GM21723 (cell line): ENCODE measurements at regions not wholly inside any gene's neighbourhood (a gene's known extent, or its start where the extent isn't known, plus 50 kb on each side); places are given as distances from the start of the nearest gene placed in this dataset.

Experiments
- ATAC-seq: cut with Tn5 transposase; IDR thresholded peaks from one replicate; pipeline ENCODE4 v1.9.1; 2021; ENCODE audit warnings: mild to moderate bottlenecking, moderate library complexity; ENCODE audit not compliant: unreplicated experiment

DNA sequence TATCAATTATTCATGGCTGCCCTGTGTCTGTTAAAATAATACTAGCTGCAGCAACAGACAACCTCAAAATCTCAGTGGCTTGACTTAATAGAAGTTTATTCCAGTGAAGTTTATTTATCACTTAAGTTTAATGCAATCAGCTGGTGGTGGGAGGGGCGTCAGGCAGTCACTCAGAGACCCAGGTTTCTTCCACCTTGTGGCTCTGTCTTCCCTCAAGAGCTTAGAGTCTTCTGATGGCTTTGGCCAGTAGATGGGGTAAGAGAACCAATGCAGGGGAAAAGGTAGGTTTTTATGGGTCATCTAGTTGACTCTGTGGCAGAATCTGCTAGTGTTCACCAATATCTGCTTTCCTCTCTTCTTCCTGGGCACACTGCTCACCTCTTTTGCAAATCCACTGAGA is 668.9 kb downstream of the AACS start:
- ATAC-seq: no peak

DNA sequence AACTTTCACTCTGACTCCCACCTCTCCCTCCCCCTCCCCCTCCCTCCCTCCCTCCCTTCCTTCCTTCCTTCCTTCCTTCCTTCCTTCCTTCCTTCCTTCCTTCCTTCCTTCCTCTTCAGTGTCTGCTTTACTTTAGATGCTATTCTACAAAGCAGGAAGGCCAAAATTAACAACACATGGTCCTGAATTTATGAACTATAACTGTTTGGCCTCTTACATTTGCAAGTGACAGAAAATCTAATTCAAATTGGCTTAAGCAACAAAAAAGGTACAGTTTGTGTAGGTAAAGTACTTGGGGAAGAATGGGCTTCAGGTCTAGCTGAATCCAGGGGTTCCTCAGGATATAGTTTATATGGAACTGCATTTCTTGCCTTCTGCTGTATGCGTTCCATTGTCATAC is 673.0 kb downstream of the AACS start:
- no peak for ATAC-seq

DNA sequence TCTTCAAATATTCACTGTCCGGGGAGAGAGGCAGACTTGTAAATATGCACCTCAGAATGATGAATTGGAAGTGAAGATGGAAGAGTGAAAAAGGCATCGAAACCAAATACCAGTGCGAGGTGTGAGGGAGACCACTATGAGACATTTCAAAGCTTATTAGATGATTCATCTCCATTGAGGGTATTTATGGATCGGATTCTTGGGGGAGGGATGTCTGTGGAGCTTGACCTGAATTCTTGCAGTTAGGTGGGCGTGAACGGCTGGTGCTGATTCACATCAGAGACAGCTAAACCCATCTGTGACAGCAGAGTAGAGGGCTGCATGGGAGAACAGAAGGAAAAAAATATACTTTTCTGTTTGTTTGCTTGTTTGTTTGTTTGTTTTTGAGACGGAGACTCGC is 677.2 kb downstream of the AACS start:
- no peak for ATAC-seq

DNA sequence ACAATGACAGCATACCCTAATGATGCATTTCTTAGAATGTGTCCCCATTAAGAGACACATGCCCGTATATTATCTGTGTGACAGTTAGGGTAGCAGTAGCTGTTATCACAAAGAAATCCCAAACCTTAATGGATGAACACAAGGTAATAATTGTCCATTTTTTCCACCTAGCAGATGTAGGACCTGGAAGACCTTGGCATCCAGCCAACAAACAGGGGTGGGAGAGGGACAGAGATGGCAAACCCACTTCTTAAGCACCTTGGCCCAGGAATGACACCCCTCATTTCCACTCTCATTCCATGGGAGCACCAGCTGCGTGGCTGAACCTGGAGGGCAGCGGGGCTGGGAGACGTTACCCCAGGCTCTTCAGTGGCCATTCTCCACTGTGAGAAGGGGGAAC is 679.0 kb downstream of the AACS start:
- ATAC-seq: no peak

DNA sequence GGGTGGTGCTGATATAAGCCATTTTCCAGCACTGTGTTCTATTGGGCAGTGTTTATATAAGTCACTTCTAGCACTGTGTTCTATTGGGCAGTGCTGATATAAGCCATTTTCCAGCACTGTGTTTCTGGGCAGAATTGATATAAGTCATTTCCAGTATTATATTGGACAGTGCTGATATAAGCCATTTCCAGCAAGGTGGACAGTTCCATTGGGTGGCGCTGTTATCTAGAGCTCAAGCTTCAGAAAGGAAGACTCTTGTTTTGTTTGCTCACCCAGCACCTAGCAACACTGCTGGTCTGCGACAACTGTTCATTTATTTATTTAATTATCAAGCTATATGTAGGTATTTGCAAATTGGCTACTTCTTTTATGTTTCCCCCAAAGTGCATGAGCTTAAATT is 690.3 kb downstream of the AACS start:
- ATAC-seq: no peak

DNA sequence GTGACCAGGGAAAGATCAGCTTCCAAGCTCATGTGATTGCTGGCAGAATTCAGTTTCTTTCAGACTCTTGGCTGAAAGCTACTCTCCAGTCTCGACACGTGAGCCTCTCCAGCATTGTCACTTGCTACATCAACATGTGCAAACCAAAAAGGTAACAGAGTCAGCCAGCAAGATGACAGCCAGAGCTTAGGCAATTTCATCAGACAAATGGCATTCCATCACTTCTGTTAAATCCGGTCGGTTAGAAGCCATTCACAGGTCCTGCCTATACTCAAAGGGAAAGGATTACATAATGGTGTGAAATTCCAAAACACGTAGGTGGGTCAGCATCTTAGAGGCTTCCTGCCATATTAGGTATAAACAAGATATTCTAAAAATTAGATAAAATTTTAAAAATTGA is 700.9 kb downstream of the AACS start:
- no peak for ATAC-seq

DNA sequence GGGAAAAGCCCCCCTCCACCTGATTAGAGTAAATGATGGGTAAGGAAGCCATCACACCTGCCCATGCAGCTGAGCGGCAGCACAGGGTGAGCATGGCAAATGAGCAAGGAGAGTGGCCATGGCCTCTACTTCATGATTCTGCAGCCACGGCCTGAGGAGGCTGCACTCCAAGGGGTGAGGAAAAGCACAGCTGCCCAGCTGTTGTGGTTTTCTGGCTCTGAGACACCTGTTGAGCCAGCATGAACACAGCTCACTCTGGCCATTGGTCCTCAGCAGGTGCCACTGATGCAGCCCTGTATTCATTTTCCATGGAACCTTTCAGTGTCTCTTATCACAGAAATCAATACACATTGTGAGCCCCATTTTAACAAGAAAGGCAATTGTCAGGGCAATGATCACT is 707.2 kb downstream of the AACS start:
- ATAC-seq: no peak

DNA sequence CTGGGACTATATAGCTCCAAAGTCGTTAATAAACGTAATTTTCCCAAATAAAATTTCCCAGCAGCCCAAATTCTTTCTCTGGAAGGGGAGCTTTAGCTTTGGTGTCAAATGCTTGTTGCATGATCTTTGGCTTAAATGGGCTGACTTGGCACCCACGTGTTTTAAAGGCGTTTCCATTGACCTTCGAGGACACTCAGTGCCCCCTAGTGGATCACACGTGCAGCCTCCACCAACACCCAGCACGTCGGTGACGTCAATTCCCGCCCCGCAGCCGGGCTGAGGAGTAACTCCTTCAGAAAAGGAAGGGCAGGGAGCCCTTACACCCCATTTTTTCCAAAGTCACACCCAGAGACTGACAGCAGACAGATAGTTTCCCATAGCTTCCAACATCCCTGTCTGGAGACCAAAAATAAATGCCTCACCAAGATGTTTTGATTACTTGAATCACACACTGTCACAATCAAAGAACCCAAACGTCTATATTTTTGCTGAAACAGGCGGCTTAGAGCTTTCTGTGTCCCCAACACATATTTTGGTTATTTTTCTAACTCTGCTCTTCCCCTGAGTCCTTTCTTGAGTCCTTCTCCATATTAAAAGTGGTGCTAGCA is 707.9 kb downstream of the AACS start:
- no peak for ATAC-seq

DNA sequence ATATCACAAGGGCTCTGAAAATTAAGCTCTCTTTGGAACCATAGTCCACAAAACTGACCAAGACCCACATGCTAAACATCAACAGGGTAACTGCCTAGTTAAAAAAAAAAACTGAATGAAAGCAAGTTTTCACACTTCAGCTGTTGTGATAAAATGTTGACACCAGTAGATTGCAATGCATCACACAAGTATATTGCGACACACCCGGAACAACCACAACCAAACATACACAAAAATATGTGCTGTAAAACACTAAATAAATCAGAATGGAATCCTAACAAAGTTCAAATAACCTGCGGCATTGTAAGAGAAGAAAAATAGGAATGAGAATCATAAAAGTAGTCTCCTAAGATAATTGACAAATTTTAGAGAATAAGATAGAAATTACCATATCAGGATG is 710.3 kb downstream of the AACS start:
- ATAC-seq: no peak

DNA sequence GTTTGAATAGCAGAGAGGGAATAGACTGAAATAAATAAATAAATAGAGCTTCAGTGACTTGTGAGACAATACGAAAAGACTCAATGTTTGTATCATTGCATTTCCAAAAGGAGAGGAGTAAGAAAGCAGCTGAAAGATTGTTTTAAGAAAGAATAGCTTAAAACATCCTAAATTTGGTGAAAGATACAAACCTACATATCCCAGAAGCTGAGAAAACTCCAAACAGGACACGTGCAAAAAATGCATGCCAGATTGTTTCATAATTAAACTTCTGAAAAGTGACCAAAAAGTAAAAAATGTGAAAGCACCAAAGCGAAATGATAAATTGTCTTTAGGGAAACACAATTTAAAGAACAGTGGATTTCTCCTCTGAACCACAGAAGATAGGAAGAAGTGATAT is 711.0 kb downstream of the AACS start:
- no peak for ATAC-seq

DNA sequence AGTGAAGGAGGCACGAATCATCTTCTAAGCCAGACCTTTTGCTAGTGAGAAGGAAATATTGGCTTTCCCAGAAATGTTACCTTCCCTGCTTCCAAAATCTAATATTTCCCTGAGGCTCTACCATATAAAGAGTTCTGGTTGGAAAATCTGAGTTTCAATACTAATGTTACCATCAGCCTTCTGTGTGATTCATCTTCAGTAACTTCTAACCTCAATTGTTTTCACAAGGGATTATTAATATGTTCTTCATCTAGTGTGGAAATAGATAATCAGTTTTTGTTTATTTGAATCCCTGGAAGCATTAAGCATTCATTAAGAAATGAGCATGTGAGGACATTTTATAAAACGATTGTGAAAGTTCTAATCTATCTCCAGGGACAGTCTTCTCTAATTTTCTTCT is 720.9 kb downstream of the AACS start:
- ATAC-seq: no peak

DNA sequence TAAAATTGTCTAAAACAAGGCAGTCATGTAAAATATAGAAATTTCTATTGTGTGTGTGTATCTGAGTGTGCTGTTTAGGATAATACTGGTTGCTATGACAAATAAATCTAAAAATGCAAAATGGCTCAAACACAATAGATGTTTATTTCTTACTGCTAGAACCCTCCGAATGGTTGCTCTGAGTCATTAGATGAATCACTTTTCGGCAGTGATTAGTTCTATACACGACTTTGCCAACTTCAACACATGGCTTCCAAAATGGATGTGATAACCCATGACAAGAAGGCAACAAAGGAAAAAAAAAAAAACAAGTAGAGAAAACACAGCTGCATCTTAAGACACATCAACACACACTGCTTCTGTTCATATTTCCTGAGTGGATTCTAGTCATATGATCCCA is 729.2 kb downstream of the AACS start:
- ATAC-seq: no peak

DNA sequence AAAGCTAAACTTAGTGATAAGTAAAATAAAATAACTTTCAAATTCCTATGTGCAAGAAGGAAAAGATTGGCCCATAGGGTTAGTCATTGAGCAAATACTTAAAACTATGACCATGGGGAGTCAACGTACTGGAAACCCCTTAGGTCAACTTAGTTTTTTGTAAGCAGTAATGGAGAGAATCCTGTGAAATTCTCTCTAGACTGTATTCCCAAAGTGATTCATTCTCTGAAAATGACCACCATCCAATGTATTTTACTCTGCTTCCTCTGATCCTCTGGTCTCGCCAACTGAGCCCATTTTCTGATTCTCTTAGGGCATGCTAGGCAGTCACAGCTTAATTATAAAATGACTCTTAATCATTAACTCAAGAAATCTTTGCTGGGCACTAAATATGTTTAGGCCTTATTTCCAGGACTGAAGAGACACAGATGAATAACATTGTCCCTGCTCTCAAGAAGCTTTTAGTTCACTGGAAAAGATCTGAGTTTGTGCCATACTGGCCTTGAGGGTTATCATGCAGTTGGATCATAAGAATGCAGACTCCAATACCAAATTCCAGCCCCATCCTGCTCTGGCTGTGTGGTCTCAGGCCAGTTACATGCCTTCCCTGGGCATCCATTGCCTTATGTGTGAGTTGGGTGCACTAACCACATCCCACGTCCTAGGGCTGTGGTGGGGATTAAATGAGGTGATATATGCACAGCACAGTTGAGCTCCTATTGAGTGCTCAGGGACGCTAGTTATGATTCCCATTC is 732.4 kb downstream of the AACS start:
- no peak for ATAC-seq

DNA sequence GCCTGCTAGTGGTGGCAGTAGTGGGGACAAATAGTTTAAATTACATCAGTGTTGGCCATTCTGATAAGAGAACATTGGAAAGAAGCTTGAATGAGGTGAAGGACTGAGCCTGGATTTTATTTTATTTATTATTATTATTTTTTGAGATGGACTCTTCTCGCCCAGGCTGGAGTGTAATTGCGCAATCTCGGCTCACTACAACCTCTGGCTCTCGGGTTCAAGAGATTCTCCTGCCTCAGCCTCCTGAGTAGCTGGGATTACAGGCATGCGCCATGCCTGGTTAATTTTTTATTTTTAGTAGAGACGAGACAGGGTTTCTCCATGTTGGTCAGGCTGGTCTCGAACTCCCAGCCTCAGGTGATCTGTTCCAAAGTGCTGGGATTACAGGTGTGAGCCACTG is 739.4 kb downstream of the AACS start:
- ATAC-seq: no peak

DNA sequence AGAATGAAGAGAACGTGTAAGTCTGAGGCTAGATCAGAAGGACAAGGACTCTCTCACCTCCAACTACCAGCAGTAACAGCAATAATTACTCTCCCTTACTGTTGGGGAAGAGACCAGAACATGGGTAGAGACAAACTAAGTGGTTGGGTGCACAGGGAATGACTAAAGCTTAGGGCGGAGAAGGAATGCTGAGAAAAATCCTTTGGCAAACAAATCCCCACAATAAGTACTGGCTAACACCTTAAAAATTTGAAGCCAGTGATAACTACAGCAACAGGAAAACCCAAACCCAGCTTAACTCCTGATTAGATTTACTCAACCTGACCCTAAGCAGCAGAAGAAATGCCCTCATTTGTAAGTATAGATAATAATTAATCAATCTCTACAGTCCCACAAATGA is 759.0 kb downstream of the AACS start:
- ATAC-seq: no peak

DNA sequence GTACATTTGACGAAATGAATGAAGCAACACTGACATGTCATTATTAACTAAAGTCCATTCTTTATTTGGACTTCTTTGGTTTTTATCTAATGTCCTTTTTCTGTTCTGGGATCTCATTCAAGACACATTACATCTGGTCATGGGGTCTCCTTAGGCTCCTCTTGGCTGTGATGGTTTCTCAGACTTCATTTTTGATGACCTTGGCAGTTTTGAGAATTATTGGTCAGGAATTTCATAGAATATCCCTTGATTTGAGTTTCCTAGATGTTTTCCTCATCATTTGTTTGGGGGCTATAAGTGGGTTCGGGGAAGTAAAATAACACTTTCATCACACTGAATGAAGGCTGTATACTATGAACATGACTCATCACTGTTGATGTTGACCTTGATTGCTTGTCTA is 770.6 kb downstream of the AACS start:
- no peak for ATAC-seq

DNA sequence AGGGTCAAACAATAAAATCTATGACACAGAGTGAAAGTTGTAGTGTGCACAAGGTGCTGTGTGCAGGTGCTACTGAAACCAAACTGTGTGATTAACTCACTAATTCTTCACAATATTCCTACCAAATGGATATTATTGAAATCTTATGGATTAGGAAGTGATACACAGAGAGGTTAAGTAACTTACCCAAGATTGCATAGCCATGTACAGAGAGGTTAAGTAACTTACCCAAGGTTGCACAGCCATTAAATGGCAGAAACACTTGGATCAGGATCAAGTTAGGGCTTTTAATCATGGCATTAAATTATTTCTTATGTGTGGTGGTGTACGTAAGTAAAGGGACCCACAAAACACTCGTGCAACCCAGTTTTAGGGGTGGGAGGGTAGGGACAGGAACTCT is 771.4 kb downstream of the AACS start:
- no peak for ATAC-seq

DNA sequence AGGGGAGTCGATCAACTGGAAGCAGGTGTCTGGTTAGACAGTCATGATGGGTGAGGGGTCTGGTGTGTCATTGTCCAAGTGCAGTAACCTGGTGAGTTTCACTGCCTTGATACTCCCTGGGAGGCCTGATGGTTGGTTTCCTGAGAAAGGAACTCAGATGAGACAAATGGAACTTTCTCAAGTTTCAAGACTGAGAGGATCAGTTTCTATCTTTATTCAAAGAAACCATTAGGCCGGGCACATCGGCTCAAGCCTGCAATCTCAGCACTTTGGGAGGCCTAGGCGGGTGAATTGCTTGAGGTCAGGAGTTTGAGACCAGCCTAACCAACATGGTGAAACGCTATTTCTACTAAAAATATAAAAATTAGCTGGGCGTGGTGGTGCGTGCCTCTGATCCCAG is 776.1 kb downstream of the AACS start:
- ATAC-seq: no peak

DNA sequence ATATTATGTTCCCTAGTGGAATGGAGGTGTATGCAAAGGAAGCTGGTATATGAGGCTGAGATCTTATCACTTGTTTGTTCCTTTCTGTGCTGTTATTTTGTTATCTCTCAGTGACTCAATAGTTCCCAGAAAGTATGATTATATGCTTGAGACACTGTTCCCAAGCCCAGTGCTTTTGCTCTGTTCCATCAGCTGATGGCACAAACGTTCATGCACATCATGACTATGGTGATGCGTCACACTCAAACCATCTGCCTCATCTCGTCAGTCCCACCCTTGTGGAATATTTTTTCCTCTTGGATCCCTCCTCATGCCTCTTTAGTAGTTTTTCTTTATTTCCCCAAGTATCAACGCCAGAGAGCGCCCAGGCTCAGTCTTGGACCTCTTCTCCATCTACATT is 786.9 kb downstream of the AACS start:
- no peak for ATAC-seq

DNA sequence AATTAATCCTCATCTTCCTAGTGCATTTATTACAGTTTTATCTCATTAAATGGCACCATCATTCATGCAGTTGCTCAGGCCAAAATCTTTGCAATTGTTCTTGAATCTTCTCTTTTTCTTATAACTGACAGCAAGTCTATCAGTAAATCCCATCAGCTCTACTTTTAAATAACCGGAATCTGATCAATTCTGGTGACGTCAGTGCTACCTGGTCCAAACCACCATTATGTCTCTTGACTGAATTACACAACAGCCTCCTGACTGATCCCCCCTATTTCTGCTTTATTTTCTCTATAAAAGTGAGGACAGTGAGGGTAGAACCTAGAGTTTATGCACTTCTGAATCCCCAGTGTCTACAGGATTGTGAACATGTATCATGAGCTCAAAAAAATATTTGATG is 787.4 kb downstream of the AACS start:
- ATAC-seq: no peak

DNA sequence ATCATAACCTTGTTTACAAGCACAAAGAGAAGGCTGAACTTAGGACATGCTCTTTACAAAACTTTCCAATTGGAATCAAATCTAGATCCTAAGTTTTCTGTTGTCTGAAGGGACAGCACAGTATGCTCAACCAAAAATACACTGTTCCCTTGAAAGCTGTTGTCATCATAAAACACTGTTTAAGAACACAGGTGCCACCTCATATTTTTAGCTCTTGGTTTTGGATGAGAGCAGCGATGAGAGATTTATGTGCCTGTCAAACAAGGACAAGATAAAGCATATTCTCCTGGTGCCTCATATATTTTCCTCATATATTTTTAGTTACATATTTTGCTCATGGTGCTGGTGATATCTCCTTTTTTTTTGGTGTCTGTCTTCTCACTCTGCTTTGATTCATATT is 788.4 kb downstream of the AACS start:
- no peak for ATAC-seq

DNA sequence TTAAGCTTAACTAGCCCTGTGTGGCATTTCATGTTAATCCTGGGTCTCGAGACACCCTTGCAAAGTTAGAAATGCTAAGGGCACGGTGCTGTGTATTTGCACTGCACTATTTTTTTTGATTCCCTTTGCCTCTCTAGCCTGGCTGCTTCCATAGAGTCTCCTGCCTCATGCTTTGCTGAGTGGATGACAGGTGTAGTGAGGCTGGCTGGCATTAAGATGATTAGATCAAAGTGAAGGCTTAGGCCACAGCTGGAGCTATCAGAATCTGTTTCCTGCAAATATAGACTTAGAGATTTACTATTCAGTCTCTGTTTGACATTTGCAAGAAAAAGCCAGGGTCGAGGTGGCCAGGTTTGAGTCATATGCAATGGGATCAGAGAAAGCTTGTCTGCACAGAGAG is 791.1 kb downstream of the AACS start:
- no peak for ATAC-seq

DNA sequence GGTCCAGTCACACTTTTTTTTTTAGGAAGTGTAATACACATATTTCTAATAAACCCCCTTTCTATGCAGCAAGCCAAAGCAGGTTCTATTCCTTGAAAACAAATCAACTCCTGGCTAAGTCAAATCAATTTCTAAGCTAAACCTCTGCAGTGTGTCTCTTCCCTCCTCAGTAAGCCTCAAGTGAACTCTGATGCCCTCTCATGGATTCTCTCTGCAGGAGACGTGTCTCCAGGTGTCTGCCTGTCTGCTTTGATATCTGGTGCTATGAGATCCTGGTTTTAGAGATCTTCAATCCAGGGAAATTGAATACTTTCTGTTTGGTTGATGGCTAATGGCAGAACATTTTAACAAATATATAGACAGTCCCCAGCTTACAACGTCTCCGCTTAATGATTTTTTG is 791.7 kb downstream of the AACS start:
- ATAC-seq: no peak
